Ovary (tissue), 7 donors: ENCODE measurements at regions not wholly inside any gene's neighbourhood (a gene's known extent, or its start where the extent isn't known, plus 50 kb on each side); places are given as distances from the start of the nearest gene placed in this dataset.

ENCODE experiments used
- DNase-seq, 5 donors: peaks; one replicate each; pipeline ENCODE4 v3.0.0-alpha.2; 2019 to 2020
- H3K27ac ChIP-seq, 2 donors: fragments of 200-600 bp; one replicate each; pipeline versions ENCODE4 v1.5.1 to v1.8.0; 2019 to 2022
- H3K27me3 ChIP-seq: fragments of 200-600 bp; one replicate; pipeline ENCODE4 v1.8.0; 2022
- H3K36me3 ChIP-seq: fragments of 200-600 bp; sonication (generic); one replicate; pipeline ENCODE4 v1.5.1; 2019
- H3K4me1 ChIP-seq: one replicate; pipeline ENCODE4 v1.8.1; 2013; ENCODE audit warnings: mild to moderate bottlenecking, moderate library complexity; ENCODE audit not compliant: insufficient read depth
- H3K4me3 ChIP-seq: fragments of 200-600 bp; sonication (generic); one replicate; pipeline ENCODE4 v1.5.1; 2017
- H3K9me3 ChIP-seq, 2 donors: fragments of 200-600 bp in 1 of 2; sonication (generic) in 1 of 2; one replicate each; pipeline versions ENCODE4 v1.5.1 to v1.8.1; 2013 to 2019; ENCODE audit warnings: mild to moderate bottlenecking in 1 of 2, moderate library complexity in 1 of 2
- EP300 ChIP-seq: sonication (generic); formaldehyde crosslinking; IDR thresholded peaks from one replicate; pipeline ENCODE4 v1.6.1; 2017; ENCODE audit warnings: antibody characterized with exemption
- POLR2A ChIP-seq: fragments of 450-650 bp; IDR thresholded peaks from one replicate; pipeline ENCODE4 v1.6.1; 2017; ENCODE audit warnings: antibody characterized with exemption, mild to moderate bottlenecking, moderate library complexity
- WGBS, 3 donors: extraction: QIAGEN DNeasy Blood & Tissue Kit in 1 of 3; methylation state at CpG; one replicate each; pipeline versions ENCODE4 v1.1.5 to v1.1.7; 2013 to 2017; 5-methylcytosine and 5-hydroxymethylcytosine counted together
- intact Hi-C, 4 donors: fragments of 100-400 bp; cut with DNase I; formaldehyde crosslinking; loops; one replicate each; pipeline versions ENCODE4 v1.11.0 to v1.15.1; 2022 to 2023
- TF ChIP-seq, protein P1 (sequence below), 3 donors: fragments of 450-650 bp in 2 of 3; fragments of 200-600 bp in 1 of 3; IDR thresholded peaks; one replicate each; pipeline versions ENCODE4 v1.5.1 to v1.8.0; 2016 to 2022; ENCODE audit warnings: antibody characterized with exemption in 3 of 3, mild to moderate bottlenecking in 1 of 3
- donor health status: DM: no; HTN: no; CAD: no; lungs with moderate emphysema.
- donor health status: DM: no; HTN: no; CAD: no.
- donor health status: Bipolar disorder and iron deficiency.
- donor health status: DM: no; HTN: no; CAD: no.
- donor health status: DM: yes; HTN: yes; CAD: no.

DNA sequence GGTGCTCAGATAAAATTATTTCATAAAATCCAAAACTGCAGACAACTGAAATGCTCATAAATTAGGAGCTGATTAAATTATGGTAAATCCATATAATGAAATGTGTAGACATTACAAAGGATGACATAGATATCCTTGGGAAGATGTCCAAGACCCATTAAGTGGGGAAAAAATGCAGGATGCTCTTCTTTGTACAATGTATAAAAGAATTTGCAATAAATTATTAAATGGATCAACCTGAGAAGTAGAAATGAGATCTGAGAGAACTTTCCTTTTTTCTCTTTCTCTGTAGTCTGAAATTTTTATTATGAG is 336.4 kb upstream of the E2F7 start:
- TF ChIP-seq POLR2A = no peak
- no peak for TF ChIP-seq EP300
- TF ChIP-seq, protein P1, sequence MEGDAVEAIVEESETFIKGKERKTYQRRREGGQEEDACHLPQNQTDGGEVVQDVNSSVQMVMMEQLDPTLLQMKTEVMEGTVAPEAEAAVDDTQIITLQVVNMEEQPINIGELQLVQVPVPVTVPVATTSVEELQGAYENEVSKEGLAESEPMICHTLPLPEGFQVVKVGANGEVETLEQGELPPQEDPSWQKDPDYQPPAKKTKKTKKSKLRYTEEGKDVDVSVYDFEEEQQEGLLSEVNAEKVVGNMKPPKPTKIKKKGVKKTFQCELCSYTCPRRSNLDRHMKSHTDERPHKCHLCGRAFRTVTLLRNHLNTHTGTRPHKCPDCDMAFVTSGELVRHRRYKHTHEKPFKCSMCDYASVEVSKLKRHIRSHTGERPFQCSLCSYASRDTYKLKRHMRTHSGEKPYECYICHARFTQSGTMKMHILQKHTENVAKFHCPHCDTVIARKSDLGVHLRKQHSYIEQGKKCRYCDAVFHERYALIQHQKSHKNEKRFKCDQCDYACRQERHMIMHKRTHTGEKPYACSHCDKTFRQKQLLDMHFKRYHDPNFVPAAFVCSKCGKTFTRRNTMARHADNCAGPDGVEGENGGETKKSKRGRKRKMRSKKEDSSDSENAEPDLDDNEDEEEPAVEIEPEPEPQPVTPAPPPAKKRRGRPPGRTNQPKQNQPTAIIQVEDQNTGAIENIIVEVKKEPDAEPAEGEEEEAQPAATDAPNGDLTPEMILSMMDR (IDR thresholded peaks at IDR 0.05) = no peak

DNA sequence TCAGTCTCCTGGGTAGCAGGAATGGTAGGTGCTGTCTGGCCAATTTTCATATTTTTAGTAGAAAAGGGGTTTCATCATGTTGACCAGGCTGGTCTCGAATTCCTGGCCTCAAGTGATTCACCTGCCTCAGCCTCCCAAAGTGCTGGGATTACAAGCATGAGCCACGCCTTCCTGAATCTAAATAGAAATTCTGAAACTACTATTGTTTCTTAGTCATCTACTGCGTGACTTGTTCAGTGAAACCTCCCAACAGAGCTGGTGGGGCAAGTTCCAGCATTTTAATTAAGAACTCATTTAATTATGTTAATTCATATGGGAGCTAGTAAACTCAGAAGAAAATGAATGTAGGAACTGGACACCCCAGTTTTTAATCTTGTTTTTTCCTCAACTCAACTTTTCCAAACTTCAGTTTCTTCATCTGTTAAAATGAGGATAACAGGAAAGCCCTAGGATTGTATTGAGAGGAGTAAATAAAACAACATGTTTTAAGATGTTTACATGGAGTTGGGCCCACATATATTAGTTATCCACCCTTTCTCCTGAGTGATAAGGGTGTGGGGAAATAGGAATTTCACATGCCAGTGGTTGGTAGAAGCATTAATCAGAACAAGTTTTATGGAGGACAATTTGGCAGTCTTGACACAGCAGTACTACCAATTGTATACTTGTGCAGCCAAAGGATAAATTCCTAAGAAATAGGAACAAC is 335.8 kb upstream of the E2F7 start:
- intact Hi-C loops = no loop called here
- 92 to 98% (median 96%) methylated on average over 3 of the region's 3 CpGs for WGBS, 3 donors
- Histone ChIP-seq H3K4me1 (peaks cover 2% of the 10 kb centered on the region), H3K9me3 (no peaks in the 10 kb centered on the region), H3K27ac (no peak overlapping the region), H3K27me3 (no peaks in the 10 kb centered on the region), H3K4me3 (no peak overlapping the region), H3K36me3 (no peaks in the 10 kb centered on the region)
- no peak for DNase-seq
- TF ChIP-seq POLR2A = no peak
- TF ChIP-seq, protein P1 (IDR thresholded peaks at IDR 0.05) = no peak
- TF ChIP-seq EP300 = no peak

More for the DNA sequence above, 336.4 kb upstream of the E2F7 start:
- intact Hi-C loops = no loop called here
- no peak for DNase-seq
- Histone ChIP-seq H3K4me3 (no peak overlapping the region), H3K36me3 (no peaks in the 10 kb centered on the region), H3K4me1 (peaks cover 2% of the 10 kb centered on the region), H3K27ac (no peak overlapping the region), H3K27me3 (no peaks in the 10 kb centered on the region), H3K9me3 (no peaks in the 10 kb centered on the region)

DNA sequence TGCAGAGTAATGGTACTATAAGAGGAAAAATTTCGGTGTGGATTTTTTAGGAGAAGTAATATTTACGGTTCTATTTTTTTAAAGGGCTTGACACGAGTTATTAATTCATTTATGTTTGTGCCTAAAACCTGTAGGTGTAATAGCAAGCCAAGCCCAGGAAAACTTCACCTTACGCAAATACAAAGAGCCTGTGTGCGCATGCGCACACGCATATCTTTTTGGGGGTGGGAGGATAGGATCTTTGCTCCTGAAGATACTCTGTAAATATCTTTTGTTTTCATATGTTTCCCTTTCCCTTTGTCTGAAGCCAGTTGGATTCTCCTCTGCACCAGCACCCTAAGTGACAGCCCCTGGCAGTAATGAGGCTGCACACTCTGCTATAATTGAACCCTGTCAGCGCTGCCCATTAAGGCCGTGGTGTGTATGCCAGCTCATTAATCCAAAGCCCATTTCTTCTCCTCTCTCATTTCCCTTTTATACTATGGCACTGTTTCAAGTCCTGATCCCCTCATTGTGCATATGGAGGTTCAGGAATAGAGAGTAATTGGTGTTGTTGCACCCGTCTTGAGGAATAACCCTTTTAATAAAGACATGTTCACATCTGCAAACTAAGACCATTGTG is 327.2 kb upstream of the E2F7 start:
- H3K27ac ChIP-seq = no peak overlapping the region
- peaks cover 1% of the 10 kb centered on the region for H3K4me1 ChIP-seq
- TF ChIP-seq POLR2A (no peak), EP300 (no peak)
- TF ChIP-seq, protein P1 (IDR thresholded peaks at IDR 0.05) = no peak
- intact Hi-C loops = no loop called here
- H3K27me3 ChIP-seq = no peaks in the 10 kb centered on the region
- no peaks in the 10 kb centered on the region for H3K36me3 ChIP-seq
- WGBS, 3 donors = 94 to 95% (median 95%) methylated on average over 10 of the region's 10 CpGs
- H3K9me3 ChIP-seq = no peaks in the 10 kb centered on the region
- H3K4me3 ChIP-seq = no peak overlapping the region
- no peak for DNase-seq

DNA sequence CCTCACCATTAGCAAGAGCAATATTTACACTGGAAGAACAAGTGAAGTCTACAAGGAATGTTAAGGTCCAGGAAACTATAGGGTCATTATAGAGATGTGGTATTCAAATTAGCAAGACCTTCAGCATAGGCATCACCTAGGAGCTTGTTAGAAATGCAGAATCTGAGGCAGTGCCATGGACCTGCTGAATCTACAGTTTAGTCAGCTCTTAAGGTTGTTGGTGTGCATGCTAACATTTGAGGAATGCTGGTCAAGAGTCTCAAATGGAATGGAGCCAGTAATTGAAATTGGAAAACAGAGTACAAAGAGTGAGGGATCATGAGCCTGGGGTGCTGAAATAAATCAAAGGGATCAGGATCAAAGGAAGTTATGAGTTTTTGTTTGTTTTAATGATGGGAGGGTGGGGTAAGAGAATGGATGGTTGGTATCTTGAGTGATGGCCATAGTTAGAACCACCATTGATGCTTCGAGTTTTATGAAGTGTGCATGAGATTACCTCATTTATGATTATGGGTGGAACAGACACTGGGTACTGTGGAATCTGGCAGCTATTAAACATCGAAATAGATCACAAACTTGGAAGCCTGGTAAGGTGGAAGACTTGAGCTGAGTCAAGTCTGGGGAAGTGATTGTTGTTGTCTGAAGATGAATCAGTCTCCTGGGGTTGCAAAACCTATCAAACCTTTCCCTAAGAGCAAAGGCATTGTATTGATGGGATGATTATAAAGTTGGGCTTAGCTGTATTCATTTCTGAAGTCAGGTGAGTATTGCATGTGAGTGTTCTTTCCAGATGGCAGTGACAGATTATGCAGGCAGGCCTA is 323.3 kb upstream of the E2F7 start:
- no peak overlapping the region for H3K27ac ChIP-seq

More for the DNA sequence above, 323.3 kb upstream of the E2F7 start:
- DNase-seq = no peak
- WGBS, 3 donors = 91 to 94% (median 93%) methylated on average over 2 of the region's 2 CpGs
- H3K9me3 ChIP-seq = no peaks in the 10 kb centered on the region
- peaks cover 1% of the 10 kb centered on the region for H3K4me1 ChIP-seq
- no peak overlapping the region for H3K4me3 ChIP-seq
- no peaks in the 10 kb centered on the region for H3K36me3 ChIP-seq
- intact Hi-C loops = no loop called here
- H3K27me3 ChIP-seq = no peaks in the 10 kb centered on the region
- TF ChIP-seq, protein P1 (IDR thresholded peaks at IDR 0.05) = no peak
- TF ChIP-seq EP300 = no peak
- no peak for TF ChIP-seq POLR2A
